Left ventricle myocardium superior (tissue), 1 donor: ENCODE measurements at regions not wholly inside any gene's neighbourhood (a gene's known extent, or its start where the extent isn't known, plus 50 kb on each side); places are given as distances from the start of the nearest gene placed in this dataset.

Experiments
- ATAC-seq: fragments of 200-7000 bp; cut with Tn5 transposase; one replicate; pipeline ENCODE4 v1.9.1; 2020; ENCODE audit warnings: mild to moderate bottlenecking, moderate library complexity
- DNase-seq: peaks from one replicate; pipeline ENCODE4 v3.0.0-alpha.2; 2020
- intact Hi-C: fragments of 100-400 bp; cut with micrococcal nuclease; formaldehyde crosslinking; loops from one replicate; pipeline ENCODE4 v1.11.0; 2022
- donor health status: DM: no; HTN: yes; CAD: no; lungs with severe emphysema.

DNA sequence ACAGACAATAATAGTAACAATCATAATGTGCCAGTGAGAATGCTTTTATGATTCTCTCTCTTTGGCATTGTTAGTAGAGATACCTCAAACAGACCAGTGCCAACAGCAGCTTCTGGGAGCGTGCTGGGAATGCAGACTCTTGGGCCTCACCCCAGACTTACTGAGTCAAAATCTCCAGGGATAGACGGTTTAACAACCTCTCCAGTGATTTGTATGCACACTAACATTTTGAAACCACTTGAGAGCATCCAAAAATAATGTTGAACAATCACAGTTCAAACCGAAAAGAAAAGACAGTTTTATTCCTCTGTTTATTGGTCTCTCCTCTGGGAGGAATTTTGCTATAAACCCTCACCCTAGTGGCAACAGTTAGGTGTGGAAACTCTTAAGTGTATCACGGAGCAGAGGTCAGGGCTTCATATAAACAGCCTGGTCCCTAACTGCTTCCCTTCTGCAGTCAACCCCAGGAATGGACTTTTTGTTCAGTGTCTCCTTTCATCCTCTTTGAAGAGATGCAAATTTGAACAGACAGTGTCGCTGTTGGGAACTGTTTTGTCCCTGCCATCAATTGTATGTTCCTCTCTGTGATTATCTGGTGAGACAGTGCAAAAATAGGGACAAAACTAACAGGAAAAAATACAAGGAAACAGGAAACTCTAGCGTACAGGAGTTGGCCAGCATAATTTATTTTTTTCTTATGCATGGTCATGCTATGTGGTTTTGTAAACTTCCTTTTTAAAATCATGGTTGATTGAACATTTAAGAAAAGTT lies 162.4 kb upstream of the BTBD3 start:
- intact Hi-C loops, result no loop called here
- no peak for DNase-seq
- ATAC-seq, result no peak

DNA sequence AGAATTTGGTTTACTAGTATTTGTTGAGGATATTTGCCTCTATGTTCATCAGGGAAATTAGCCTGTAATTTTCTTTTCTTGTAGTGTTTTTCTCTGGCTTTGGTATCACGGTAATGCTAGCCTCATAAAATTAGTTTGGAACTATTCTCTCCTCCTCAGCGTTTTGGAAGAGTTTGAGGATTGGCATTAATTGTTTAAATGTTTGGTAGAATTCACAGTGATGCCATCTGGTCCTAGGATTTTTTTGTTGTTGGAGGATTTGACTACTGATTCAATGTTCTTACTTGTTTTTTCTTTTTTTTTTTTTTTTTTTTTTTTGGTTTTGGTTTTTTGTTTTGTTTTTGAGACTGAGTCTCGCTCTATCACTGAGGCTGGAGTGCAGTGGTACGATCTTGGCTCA lies 156.2 kb upstream of the BTBD3 start:
- no peak for ATAC-seq
- no peak for DNase-seq
- intact Hi-C loops, result no loop called here

DNA sequence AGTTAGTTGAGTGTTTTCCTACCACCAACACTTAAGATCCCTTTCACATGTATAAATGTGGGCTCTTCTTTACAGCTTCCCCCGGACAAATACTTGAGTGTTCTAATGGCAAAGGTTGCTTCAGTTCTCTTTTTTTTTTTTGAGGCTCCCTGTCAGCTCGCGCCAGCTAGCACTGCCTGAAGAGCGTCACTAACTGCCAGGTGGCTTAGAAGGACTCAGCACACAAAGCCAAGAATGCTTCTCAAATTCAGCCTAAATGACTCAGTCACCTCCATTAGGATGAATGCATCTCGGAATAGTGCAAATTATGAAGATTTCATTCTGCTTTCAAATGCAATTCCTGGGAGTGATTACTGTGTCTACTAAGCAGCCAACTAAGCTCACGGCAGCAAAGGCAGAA lies 150.7 kb upstream of the BTBD3 start:
- no peak for ATAC-seq
- intact Hi-C loops, result no loop called here

DNA sequence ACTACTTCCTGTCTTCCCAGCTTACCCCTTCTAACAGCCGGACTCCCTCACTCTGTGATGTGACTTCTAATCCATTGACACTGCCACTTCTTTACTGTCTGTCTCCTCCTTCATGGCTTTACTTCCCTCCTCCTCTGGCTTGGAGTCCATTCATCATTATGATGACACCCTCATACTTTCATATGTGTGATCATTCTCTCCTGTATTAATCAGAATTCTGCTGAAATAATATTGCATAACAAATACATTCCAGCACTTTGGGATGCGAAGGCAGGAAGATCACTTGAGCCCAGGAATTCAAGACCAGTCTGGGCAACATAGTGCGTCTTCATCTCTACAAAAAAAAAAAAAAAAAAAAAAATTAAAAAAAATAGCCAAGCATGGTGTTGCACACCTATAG lies 147.9 kb upstream of the BTBD3 start:
- intact Hi-C loops, result no loop called here
- ATAC-seq, result no peak

More for the DNA sequence above, 150.7 kb upstream of the BTBD3 start:
- no peak for DNase-seq

DNA sequence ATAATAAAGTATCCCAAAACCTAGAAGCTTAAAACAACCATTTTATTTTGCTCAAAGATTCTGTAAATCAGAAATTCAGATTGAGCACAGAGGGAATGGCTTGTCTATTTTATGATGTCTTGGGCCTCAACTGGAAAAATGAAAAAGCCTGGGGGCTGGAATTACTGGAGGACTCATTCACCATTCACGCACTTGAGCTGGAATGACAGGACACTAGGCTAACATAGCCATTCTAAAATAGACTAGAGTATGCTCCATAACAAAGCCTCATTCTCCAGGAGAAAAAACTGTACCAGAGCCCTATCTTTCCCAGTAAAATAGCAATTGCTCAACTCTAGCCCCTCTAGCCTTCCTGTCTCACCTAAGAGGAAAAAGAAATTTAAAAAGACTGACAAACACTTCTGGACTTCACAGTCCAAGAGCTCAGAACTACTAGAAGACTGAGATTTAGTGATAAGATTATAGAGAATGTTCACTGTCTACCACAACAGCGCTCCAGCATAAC lies 145.4 kb upstream of the BTBD3 start:
- intact Hi-C loops, result no loop called here
- no peak for ATAC-seq
- no peak for DNase-seq

More for the DNA sequence above, 147.9 kb upstream of the BTBD3 start:
- DNase-seq, result no peak

DNA sequence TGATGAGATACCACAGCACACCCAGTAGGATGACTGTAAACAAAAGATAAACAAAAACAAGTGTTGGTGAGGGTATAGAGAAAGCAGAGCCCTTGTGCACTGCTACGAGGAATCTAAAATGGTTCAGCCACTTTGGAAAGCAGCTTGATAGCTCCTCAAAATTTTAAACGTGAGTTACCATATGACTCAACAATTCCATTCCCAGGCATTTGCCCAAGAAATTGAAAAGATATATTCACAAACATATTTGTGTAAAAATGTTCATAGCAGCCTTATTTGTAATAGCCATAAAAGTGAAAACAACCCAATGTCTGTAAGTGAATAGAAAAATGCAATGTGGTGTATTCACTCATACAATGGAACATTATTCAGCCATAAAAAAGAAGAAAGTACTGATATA lies 141.0 kb upstream of the BTBD3 start:
- DNase-seq (no peak), ATAC-seq (no peak)
- intact Hi-C loops, result no loop called here

DNA sequence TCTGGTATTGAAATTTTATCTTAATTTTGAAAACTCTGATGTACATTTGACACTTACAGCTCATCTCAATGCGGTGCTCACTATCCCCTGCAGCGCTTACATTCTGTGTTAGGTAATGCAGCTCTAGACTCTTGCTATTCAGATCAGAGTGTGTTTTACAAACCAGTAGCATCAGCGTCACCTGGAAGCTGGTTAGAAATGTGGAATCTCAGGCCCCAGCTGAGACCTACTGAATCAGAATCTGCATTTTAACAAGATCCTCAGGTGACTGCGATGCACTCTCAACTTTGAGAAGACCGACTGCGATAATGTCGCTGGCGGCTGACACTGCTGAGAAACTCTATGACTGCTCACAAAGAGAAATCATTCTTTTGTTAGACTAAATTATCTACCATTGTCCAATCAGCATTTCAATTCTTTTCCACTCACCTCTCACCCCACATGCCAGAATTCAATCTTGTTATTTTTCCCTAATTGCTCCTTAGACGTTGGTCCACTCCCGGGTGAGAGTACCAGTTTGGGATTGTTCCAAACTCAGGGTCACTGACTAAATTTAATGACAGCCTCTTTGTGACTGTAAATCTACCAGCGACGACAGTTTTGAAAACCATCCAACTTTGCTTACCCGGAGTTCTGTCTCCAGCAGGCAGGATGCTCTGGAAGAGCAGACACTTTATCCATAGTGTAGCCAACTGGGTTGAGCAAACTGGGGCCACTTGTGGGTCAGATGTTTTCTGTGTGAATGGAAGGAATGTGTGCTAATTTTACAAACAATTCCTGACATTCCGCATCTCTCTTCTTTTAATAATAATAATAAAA lies 140.1 kb upstream of the BTBD3 start:
- ATAC-seq (no peak), DNase-seq (no peak)
- intact Hi-C loops, result no loop called here

DNA sequence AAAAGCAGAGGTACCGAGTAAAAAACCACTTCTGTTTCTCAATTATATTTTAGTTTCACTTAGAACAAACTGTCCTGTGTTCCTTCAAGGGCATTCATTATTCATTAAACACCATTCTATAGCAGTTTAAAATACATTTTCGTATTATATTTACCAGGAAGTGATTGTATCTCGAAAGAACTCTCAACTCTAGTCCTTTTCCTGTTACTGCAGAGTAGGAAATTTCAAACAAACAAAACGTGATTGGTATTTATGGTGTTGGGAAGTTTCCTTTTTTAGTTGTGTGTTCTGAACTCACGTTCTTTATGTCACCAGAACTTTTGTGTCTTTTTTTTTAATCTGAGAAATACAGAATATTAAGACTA lies 139.5 kb upstream of the BTBD3 start:
- ATAC-seq, result no peak
- intact Hi-C loops, result no loop called here

DNA sequence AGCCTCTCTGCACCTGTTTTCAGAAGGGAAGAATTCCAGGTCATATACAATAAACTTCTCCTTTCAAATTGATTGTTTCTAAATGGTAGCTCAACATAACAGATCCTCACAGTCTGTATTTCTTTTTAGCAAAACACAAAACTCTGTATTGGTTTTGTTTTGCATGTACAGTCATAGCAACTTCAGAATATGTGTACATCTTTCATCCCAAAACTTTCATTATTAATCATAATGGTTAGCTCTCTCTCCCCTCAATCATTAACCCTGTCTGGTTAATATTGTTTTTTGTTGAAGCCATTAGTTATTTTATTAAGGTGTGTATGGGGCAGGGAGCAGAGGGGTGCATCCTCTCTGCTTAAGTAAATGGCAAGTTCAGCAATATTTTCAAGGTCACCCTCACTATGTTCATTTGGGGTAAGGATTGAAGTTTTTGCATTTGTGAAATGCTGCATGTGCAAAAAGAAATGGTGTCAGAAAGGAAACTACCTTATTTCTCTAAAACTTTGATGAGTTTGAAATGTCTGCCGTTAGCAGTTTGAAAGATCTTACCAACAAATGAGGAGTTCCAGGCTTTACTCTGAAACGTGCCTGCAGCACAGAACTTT lies 136.8 kb upstream of the BTBD3 start:
- ATAC-seq, result no peak
- DNase-seq, result no peak
- intact Hi-C loops, result no loop called here

More for the DNA sequence above, 139.5 kb upstream of the BTBD3 start:
- DNase-seq, result no peak

DNA sequence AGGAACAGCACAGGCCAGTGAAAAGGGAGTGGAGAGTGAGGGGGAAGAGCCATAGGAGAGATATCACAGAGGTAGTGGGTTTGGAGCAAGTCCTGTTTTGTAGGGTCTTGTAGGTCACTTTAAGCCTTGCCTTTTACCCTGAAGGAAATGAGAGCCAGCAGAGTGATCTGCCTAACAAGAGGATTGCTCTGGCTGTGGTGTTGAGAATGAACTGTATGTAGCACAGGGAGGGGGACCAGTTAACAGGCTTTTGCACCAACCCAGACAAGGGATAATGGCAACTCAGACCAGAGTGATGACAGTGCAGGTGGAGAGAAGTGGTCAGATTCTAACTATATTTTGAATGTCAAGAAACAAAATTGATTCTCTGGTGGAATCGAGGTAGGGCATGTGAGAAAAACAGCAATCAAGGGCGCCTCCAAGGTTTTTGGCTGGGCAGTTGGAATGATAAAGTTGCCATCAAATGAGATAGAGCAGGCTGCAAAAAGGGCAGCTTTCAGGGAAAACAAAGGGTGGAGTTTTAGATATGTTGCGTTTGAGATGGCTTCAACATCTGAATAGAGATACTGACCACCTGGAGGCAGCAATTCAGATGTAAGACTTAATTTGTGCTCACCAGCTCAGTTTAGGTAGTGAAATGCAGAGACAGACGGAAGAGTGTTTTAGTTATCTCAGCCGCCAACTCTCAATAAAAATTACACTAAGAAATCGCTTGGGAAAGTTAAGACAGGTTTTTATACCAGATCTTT lies 134.4 kb upstream of the BTBD3 start:
- DNase-seq, result no peak
- intact Hi-C loops, result no loop called here
- ATAC-seq, result no peak

DNA sequence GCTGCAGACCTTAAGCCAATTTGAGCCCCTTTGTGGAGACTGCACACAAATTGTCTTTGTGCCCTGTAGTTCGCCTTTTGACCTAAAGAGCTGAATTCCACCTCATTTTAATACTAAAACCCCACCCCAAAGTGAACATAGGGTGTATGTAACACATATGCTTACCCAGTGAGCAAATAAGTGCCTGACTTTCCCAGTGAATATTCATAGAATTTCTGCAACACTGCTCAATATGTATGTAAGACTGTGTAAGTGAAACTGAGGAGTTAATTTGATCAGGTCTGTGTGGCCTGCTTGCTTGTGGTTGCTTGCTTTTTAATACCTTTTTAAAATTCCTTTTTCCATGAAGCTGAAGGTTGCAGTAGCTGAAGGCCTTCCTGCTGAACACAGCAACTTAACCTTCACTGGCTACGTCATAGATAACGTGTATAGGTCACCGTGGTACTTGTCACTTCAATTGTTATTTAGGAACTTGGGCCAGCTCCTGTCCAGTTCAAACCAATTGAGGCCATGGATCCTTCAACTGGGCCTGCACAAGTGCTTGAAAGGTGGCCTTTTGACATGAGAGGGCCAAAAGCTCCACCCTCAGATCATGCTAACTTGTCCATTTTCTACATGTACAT lies 131.7 kb upstream of the BTBD3 start:
- intact Hi-C loops, result no loop called here
- ATAC-seq (no peak), DNase-seq (no peak)

DNA sequence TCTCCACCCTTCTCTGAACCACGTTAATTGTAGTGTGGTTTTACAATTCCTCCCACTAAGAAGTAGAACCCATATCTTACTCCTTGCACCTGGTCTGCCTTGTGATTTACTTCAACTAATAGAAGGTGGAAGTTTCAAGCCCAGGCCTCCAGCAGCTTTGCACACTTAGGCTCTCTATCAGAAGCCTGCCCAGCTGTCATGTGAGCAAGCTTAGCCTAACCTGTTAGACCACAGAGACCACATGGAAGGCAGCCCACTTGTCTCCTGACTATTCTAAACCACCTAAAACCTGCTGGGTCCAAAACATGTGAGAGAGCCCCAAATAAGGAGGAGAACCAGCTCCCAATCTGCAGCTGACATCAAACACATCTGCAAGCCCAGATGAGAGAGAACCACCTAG lies 127.6 kb upstream of the BTBD3 start:
- ATAC-seq (no peak), DNase-seq (no peak)
- intact Hi-C loops, result no loop called here

DNA sequence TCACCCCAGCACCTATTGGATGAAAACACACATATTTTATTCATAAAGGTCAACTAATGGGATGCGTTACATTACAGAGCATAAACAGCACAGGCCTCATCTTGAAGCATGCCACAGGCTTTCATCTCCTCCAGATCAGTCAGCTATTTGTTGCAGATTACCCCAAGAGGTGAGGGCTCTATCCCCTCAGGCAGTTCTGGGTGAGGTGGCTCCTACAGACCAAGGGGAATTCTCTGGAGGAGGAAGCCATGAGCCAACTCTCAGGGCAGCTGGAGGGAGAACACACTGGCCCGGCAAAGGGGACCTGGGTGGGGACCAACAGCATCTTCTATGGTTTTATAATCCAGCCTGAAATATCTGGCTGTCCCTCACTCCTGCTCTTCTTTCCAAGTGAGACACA lies 126.4 kb upstream of the BTBD3 start:
- intact Hi-C loops, result no loop called here
- ATAC-seq (no peak), DNase-seq (no peak)

DNA sequence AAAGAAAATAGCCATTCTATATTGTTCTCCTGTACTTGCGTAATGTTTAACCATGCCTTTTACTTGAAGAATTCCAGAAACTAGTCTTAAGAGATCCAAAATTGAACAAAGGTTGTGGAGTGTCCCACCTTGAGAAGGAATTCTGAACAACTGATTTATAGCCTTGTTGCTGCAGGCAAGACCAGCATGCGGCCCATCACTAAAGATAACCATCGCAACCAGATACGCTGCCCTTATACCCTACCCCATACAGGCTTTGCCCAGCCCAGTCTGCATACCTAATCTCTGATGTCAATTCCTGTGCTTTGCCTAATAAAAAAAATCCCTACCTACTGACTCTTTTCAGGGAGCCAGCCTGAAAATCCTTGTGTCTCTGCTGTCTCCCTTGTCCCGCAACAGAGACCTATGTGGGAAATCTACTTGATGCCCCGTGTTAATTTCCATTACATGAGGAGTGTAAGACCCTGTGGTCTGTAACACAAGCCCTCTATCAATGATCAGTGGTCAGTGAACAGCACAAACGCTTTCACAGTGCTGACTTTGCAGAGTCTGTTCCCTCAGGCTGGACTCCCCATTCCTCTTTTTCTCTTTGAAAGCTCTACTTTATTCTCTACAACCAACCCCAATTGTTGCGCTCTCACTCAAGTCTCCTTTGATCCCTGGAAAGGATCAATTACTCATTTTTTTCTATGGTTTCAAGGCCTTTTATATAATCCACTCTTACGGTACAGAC lies 125.7 kb upstream of the BTBD3 start:
- ATAC-seq (no peak), DNase-seq (no peak)
- intact Hi-C loops, result no loop called here

DNA sequence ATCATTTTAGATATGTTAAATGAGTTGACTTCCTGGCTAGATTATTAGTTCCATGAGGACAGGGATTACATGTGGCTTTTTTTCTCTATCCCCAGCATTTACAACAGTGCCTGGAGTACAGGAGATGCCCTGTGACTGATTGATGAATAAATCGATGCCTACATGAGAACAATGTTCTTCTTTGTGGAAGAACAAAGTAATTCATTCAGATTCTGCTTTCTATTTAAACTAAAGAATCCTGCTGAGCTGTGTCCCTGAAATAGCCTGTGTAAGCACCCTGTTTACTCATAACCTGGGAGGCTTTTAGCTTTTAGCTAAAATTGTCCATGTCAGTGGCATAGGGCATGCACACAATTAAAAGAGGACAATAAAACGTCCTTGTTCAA lies 125.1 kb upstream of the BTBD3 start:
- DNase-seq, result no peak
- no peak for ATAC-seq
- intact Hi-C loops, result no loop called here

DNA sequence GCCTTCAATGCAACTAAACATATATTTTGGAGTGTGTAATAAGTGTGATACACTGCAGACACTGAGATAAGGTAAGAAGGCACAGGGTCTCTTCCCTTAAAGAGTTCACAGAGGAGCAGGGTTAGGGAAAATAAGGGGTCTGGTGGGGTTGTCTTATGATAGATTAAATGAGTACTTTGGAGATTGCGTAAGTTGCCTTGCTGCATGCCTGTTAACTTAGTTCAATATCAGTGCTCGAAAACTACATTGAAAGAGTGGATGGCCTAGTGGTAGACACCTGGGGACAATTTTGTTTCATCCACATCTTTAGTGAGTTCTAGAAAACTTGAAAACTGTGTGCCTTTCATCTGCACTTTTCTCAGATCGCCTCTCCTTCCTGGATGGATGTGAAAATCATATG lies 123.2 kb upstream of the BTBD3 start:
- DNase-seq (no peak), ATAC-seq (no peak)
- intact Hi-C loops, result no loop called here

DNA sequence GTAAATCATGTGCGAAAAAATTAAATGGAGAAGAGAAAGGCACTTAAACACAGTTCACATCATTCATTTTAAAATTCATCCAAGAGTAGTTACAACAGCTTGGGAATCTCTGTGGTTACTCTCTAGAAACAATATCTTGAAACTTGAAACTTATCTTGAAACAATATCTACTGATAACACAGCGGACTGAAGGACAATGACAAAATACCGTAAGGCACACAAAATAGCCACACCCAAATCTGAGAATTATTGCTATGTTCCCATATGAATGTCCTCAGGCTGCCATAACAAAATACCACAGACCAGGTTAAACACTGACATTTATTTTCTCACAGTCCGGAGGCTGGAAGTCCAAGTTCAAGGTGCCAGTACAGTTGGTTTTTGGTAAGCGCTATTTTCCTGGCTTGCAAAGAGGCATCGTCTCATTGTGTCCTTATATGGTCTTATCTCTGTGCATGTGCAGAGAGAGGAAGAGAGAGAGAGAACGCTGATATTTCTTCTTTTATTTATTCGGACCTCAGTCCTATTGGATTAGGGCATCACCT lies 122.5 kb upstream of the BTBD3 start:
- ATAC-seq (no peak), DNase-seq (no peak)
- intact Hi-C loops, result no loop called here

DNA sequence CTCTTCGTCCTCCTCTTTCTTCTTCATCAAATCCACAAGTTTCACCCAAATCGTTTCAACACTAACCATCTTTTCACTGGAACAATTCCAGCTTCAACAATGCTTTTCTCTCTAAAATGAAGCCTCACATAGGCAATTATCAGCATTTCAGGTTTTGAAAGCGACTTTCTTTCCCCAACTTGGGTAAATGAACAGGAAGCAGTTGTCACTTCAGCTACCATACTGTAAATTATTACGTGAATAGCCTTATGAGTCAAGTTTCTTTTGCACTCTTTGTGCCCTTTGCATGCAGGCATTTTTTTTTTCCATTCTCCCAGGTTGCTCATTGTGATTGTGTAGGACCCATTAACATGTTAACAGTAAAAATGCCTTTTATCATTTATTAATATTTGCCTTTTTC lies 121.7 kb upstream of the BTBD3 start:
- DNase-seq (no peak), ATAC-seq (no peak)
- intact Hi-C loops, result no loop called here
